HL-60 (cell line): ENCODE measurements at regions not wholly inside any gene's neighbourhood (a gene's known extent, or its start where the extent isn't known, plus 50 kb on each side); places are given as distances from the start of the nearest gene placed in this dataset.

Source experiments
- GABPA ChIP-seq: IDR thresholded peaks from 2 replicates; pipeline ENCODE4 v1.6.1; 2012; ENCODE audit warnings: low read depth
- POLR2AphosphoS5 ChIP-seq: IDR thresholded peaks from 2 replicates; pipeline ENCODE4 v1.6.1; 2012; ENCODE audit warnings: low read depth
- TF ChIP-seq, protein P1 (sequence below): IDR thresholded peaks from one replicate; pipeline ENCODE4 v1.5.1; 2011; ENCODE audit warnings: low read length, control low read depth, inconsistent platforms; ENCODE audit not compliant: insufficient read depth

DNA sequence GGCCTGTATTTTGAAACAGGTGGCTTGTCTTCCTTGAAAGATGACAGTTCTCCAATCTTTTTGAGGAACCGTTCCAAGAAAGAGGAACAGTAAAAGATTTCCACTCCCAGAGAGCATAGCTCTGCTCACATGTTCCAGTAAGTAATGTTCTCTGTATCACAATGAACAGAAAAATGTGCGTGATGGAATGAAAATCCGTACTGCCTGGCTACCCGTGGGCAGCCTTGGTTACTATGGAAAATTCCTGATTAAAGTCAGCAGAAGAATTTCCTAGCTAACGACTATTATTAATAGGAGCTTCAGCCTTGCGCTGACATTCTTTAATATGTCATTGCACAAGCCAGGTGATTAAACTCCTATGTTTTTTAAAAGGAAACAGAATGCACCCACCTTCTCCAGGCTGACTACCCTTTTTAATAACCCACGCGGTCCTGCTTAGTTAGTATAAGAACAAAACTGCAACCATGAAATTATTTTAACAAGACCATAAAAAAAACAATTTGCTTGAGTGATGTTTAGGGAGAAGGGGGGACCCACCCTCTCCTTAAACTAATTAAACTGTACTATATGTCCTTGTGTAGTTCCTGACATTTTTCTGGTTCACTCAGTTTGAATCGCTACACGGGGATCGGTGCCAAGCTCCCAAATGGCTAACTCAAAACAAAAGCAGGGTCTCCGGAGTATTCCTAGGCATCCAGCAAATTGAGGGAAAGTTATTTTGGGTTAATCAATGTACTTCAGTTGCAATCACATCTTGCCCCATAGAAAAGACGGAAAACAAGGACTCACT lies 54.8 kb upstream of the CPEB4 start:
- TF ChIP-seq, protein P1, sequence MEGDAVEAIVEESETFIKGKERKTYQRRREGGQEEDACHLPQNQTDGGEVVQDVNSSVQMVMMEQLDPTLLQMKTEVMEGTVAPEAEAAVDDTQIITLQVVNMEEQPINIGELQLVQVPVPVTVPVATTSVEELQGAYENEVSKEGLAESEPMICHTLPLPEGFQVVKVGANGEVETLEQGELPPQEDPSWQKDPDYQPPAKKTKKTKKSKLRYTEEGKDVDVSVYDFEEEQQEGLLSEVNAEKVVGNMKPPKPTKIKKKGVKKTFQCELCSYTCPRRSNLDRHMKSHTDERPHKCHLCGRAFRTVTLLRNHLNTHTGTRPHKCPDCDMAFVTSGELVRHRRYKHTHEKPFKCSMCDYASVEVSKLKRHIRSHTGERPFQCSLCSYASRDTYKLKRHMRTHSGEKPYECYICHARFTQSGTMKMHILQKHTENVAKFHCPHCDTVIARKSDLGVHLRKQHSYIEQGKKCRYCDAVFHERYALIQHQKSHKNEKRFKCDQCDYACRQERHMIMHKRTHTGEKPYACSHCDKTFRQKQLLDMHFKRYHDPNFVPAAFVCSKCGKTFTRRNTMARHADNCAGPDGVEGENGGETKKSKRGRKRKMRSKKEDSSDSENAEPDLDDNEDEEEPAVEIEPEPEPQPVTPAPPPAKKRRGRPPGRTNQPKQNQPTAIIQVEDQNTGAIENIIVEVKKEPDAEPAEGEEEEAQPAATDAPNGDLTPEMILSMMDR: no peak
- TF ChIP-seq POLR2AphosphoS5 (no peak), GABPA (no peak)
